HG02642 (cell line): ENCODE measurements at regions not wholly inside any gene's neighbourhood (a gene's known extent, or its start where the extent isn't known, plus 50 kb on each side); places are given as distances from the start of the nearest gene placed in this dataset.
A peak's percentile ranks its signal among the peaks of the same experiment; 100 is the strongest.

Source experiments
- ATAC-seq: cut with Tn5 transposase; IDR thresholded peaks from one replicate; pipeline ENCODE4 v1.9.1; 2021; ENCODE audit warnings: mild to moderate bottlenecking; ENCODE audit not compliant: unreplicated experiment, poor library complexity

GRCh38 chr6:53744321-53744720 lies 50.5 kb upstream of the LRRC1 start:
- no peak for ATAC-seq

- ATAC-seq, result no peak
Observed at GRCh38 chr6:53741034-53741823, 53.6 kb upstream of the LRRC1 start.

DNA sequence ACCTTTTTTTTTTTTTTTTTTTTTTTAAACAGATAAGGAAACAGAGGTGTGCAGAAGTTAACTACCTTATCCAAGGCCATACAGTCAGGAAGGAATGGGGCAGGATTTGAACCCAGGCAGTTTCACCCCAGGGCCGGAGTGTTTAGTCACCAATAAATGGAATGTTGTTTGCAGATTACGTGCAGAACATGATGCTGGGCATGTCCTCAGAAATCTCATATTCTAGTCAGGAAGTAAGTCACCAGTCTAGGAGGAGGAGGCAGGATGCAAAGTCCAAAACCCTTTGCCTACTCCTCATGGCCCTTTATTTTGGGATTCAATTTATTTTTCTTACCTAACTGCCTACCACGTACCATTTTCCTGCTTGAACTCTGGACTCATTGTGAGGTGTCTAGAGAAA lies 57.1 kb upstream of the LRRC1 start:
- ATAC-seq, result no peak

DNA sequence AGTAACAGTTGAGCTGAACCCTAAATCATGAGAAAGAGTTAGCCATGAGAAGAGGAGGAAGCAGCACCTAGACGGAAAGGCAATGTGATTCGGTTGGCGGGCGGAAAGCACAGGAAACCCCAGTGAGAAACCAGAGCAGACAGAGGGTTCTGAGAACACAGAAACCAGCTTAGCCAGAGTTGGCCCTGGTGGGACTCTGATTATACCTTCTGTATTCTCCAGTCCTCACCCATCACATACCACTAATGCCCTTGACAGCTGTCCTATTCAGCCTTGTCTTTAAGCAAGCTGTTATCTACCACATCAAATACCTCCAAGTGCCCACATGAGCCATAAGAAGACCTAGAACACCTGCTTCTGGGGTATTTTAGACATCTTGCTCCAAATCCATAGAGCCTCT lies 58.9 kb upstream of the LRRC1 start:
- no peak for ATAC-seq

DNA sequence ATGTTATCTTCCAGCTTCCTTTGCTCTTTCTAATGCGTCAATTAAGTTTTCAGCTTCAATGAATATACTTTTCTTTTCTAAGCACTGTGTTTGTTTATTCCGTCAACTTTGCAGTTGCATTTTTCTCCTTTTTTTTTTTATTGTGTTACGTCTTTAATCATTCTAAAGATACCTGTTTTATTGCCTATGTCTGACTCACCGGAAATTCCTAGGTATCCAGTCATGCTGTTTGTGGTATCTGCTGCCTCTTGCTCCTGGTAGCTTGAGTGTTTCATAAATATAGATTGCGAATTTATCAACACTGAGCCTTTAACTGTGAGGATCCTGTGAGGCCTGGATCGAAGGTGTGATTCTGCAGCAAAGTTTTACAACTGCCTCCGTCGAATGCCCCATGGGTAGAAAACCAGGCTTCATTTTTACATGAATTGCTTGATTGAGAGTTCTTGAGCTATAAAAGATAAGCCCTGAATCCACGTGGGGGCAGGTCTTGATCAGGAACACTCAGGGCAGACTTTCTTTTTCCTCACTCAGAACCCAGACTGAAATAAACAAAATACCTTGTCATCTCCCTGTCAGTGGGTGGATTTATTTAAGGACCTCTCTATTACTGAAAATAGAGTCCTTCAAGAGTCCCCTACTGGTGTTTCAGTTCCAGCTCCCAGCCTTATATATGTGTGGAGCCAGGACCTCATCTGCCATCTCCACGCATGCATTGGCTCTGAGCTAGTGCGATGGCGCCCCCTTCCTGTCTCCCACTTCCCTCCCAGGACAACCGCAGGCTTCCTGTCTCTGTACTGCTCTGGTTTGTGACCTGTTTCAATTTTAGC lies 60.1 kb upstream of the LRRC1 start:
- peak; percentile 60 for ATAC-seq

GRCh38 chr6:53731866-53732636 lies 62.8 kb upstream of the LRRC1 start:
- no peak for ATAC-seq

DNA sequence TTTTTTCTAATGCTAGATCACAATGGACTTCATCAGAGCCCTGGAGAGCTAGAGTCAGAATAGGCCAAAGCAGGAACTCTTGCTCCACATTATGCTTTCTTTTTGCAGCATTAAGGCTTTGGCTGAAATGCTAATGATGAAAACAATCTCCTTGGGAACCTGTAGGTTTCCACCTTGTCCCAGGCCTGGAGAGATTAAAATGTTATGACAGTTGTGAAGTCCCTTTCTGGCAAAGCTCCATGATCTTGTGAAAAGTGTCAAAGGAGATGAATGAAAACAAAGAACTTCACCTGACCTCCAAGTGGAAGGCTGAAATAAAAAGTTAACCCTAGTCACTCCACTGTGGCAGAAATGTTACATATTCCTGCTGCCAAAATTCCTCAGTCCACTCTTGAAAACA lies 64.0 kb upstream of the LRRC1 start:
- no peak for ATAC-seq

DNA sequence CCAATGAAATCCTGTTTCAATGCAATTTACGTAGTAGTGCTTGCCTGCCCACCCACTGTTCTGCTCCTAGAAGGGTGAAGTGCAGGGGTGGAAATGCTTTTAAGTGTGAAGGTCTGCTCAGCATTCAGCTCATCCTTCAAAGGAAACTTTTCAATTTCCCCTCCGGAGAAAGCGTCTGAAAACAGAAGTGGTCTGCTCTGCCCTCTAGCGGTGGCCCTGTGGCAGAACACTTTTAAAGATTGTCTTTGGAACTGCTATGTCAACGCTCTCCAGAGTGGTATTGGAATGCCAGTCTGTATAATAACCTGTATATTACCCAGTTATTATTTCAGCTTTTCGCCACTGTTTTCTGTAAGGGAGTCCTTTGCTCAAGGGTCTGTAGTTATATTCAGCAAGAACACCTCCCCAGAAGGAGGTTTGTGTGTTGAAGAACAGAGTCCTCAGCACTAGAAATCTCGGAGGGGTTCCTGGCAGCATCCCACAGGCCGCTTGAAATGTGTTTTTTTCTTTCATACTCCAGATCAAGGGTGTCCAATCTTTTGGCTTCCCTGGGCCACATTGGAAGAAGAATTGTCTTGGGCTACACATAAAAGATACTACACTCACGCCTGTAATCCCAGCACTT lies 63.1 kb upstream of the KLHL31 start:
- ATAC-seq, result no peak

GRCh38 chr6:53727748-53728147 lies 62.2 kb upstream of the KLHL31 start:
- no peak for ATAC-seq

GRCh38 chr6:53725791-53726575 lies 60.4 kb upstream of the KLHL31 start:
- peak; percentile 93 for ATAC-seq

DNA sequence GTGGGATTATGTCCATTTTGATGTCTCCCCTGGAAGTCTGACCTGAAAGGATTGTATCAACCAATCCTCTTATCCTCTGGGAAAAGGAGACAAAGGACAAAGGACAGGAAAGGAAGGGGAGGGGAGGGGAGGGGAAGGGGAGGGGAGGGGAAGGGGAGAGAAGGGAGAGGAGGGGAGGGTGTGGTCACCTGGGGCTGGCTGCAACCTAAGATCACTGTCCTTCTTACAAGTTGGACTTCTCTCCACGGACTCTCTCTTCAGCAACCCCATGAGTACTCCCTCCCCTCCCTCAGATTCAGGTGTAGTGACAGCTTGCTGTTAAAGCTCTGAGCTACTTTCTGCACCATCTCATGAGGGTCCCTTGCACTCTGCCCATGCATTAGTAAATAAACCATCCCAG lies 58.9 kb upstream of the KLHL31 start:
- no peak for ATAC-seq

DNA sequence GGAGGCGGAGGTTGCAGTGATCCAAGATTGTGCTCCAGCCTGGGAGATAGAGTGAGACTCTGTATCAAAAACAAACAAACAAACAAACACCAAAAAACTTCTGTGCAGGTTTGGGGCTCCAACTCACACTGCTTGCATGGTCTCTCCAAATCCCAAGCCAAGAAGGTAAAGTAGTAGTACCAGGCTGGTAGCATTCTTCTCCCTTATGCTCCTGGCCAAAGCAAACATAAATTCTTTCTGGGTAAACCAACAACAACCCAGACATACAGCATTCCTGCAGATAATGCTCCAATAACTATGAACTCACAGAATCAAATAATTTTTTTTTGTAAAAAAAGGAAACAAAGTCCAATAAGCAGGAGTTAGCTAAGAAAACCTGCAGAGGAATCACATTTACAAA lies 57.8 kb upstream of the KLHL31 start:
- no peak for ATAC-seq

GRCh38 chr6:53721766-53722165 lies 56.2 kb upstream of the KLHL31 start:
- no peak for ATAC-seq

- ATAC-seq, result peak; percentile 98
Observed at GRCh38 chr6:53718597-53719460, 53.3 kb upstream of the KLHL31 start.

- no peak for ATAC-seq
Observed at GRCh38 chr6:53717566-53717965, 52.0 kb upstream of the KLHL31 start.

- no peak for ATAC-seq
Observed at GRCh38 chr6:53715434-53715833, 49.9 kb upstream of the KLHL31 start.
